Subcutaneous abdominal adipose tissue (tissue), 5 donors: ENCODE measurements at regions not wholly inside any gene's neighbourhood (a gene's known extent, or its start where the extent isn't known, plus 50 kb on each side); places are given as distances from the start of the nearest gene placed in this dataset.
A peak's percentile ranks its signal among the peaks of the same experiment; 100 is the strongest.

Experiments
- H3K27ac ChIP-seq: one replicate; pipeline ENCODE4 v1.7.0; 2013; ENCODE audit warnings: low read depth, mild to moderate bottlenecking, inconsistent platforms, low read length, moderate library complexity
- H3K27me3 ChIP-seq, 5 donors: one replicate each; pipeline ENCODE4 v1.7.0; 2013; ENCODE audit warnings: low read length in 5 of 5, inconsistent platforms in 1 of 5; ENCODE audit not compliant: control insufficient read depth in 5 of 5, insufficient read depth in 4 of 5
- H3K36me3 ChIP-seq, 5 donors: one replicate each; pipeline ENCODE4 v1.7.0; 2013; ENCODE audit warnings: low read length in 5 of 5; ENCODE audit not compliant: control insufficient read depth in 5 of 5, insufficient read depth in 5 of 5
- H3K4me1 ChIP-seq, 5 donors: one replicate each; pipeline ENCODE4 v1.7.0; 2013; ENCODE audit warnings: low read length in 5 of 5, mild to moderate bottlenecking in 3 of 5, moderate library complexity in 1 of 5; ENCODE audit not compliant: control insufficient read depth in 5 of 5, insufficient read depth in 5 of 5
- H3K4me3 ChIP-seq, 5 donors: one replicate each; pipeline ENCODE4 v1.7.0; 2013; ENCODE audit warnings: low read length in 5 of 5, low read depth in 1 of 5
- H3K9ac ChIP-seq, 5 donors: one replicate each; pipeline ENCODE4 v1.7.0; 2013; ENCODE audit warnings: low read length in 5 of 5, mild to moderate bottlenecking in 4 of 5, moderate library complexity in 3 of 5
- H3K9me3 ChIP-seq, 5 donors: one replicate each; pipeline ENCODE4 v1.7.0; 2013; ENCODE audit warnings: low read length in 5 of 5; ENCODE audit not compliant: control insufficient read depth in 5 of 5
- donor health status: healthy.
- donor health status: healthy.
- donor health status: healthy.
- donor health status: healthy.
- donor health status: healthy.

GRCh38 chr10:78894089-78894840, 174.5 kb upstream of the ZMIZ1 start:
- Histone ChIP-seq H3K27ac (no peak overlapping the region), H3K9me3 (no peaks in the 10 kb centered on the region), H3K9ac (no peak overlapping the region), H3K4me1 (peaks cover 0 to under 1% (median under 1%) of the 10 kb centered on the region in 5 donors), H3K27me3 (peaks cover 0 to 8% (median 0%) of the 10 kb centered on the region in 5 donors), H3K36me3 (no peaks in the 10 kb centered on the region), H3K4me3 (no peak overlapping the region)

- H3K4me1 ChIP-seq: peaks cover 0 to 6% (median 6%) of the 10 kb centered on the region in 5 donors
- H3K9ac ChIP-seq: no peak overlapping the region
Measured at GRCh38 chr10:78894841-78895195, 173.9 kb upstream of the ZMIZ1 start.

DNA sequence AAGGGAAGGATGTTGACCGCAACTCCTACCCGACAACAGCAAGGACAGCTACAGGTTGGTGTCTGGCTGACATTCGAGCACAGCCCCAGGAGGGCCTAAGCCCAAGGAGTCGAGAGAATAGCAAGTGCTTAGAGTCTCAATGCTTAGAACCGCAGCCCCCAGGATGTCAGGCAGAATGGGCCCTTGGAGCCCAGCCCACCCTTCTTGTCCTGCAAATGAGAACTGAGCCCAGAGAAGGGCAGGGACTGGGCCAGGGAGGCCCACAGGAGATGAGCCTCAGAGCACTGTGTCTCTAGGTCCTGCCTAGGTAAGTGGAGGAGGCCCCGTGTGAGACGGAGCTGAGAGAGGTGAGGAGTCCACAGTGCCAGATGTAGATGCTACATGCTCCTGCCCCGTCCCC, 173.3 kb upstream of the ZMIZ1 start:
- Histone ChIP-seq H3K9me3 (no peaks in the 10 kb centered on the region), H3K27ac (no peak overlapping the region), H3K4me1 (peaks cover 0 to 13% (median 12%) of the 10 kb centered on the region in 5 donors), H3K9ac (no peak overlapping the region), H3K4me3 (no peak overlapping the region), H3K36me3 (no peaks in the 10 kb centered on the region), H3K27me3 (peaks cover 0 to 8% (median 0%) of the 10 kb centered on the region in 5 donors)

More at GRCh38 chr10:78894841-78895195, 173.9 kb upstream of the ZMIZ1 start:
- Histone ChIP-seq H3K27ac (no peak overlapping the region), H3K36me3 (no peaks in the 10 kb centered on the region), H3K9me3 (no peaks in the 10 kb centered on the region), H3K27me3 (peaks cover 0 to 8% (median 0%) of the 10 kb centered on the region in 5 donors), H3K4me3 (no peak overlapping the region)

GRCh38 chr10:78896159-78896928, 172.4 kb upstream of the ZMIZ1 start:
- Histone ChIP-seq H3K4me1 (peaks cover 0 to 14% (median 13%) of the 10 kb centered on the region in 5 donors), H3K36me3 (no peaks in the 10 kb centered on the region), H3K9ac (no peak overlapping the region), H3K27ac (no peak overlapping the region), H3K9me3 (no peaks in the 10 kb centered on the region), H3K27me3 (peaks cover 0 to 8% (median 0%) of the 10 kb centered on the region in 5 donors), H3K4me3 (no peak overlapping the region)

- Histone ChIP-seq H3K27ac (no peak overlapping the region), H3K4me3 (no peak overlapping the region), H3K9me3 (no peaks in the 10 kb centered on the region), H3K36me3 (no peaks in the 10 kb centered on the region), H3K4me1 (peaks cover 0 to 14% (median 13%) of the 10 kb centered on the region in 5 donors), H3K9ac (no peak overlapping the region), H3K27me3 (peaks cover 0 to 8% (median 0%) of the 10 kb centered on the region in 5 donors)
Measured at GRCh38 chr10:78898341-78899097, 170.2 kb upstream of the ZMIZ1 start.

GRCh38 chr10:78899098-78899754, 169.5 kb upstream of the ZMIZ1 start:
- Histone ChIP-seq H3K36me3 (no peaks in the 10 kb centered on the region), H3K27ac (no peak overlapping the region), H3K4me3 (no peak overlapping the region), H3K9ac (peak overlapping the region in 1 of 5 donors; percentile 10), H3K27me3 (peaks cover 0 to 5% (median 0%) of the 10 kb centered on the region in 5 donors), H3K4me1 (peaks cover 0 to 14% (median 13%) of the 10 kb centered on the region in 5 donors), H3K9me3 (no peaks in the 10 kb centered on the region)

DNA sequence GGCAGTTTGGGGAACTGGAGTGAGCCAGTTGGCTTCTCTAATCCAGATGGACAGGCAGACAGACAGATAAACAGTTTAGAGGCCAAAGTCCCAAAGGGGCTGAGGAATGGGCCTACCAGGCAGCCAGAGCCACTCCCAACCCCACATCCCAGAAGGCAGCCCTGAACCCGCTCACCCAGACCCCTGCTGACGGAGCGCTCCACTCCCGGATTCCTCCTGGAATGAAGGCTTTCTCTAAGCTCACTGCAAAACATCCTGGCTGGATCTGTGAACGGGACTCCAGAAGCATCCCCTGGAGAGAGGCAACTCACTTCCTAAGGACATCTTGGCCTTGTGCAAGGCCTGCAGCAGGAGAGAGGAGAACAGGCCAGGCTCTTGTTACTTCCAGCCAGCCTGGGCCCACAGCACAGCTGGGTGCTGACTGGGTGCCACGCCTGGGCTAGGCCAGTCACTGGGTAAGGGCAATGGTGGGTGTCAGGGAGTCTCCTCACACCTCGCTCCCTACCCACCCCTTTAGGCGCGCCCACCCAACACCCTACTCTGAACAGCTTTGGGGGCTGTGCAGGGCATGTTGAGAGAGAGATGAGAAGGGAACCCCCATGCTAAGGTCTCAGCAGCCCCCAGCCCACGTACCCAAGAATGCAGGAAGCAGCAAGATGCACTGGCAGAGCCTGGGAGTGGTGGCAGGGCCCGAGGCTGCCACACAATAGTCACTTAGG, 168.6 kb upstream of the ZMIZ1 start:
- no peaks in the 10 kb centered on the region for H3K36me3 ChIP-seq
- peak overlapping the region in 1 of 5 donors; percentile 10 for H3K9ac ChIP-seq
- H3K27me3 ChIP-seq: peaks cover 0 to 2% (median 0%) of the 10 kb centered on the region in 5 donors
- no peaks in the 10 kb centered on the region for H3K9me3 ChIP-seq
- no peak overlapping the region for H3K27ac ChIP-seq
- no peak overlapping the region for H3K4me3 ChIP-seq
- H3K4me1 ChIP-seq: peaks cover 0 to 14% (median 13%) of the 10 kb centered on the region in 5 donors

GRCh38 chr10:78900715-78901430, 167.9 kb upstream of the ZMIZ1 start:
- peaks cover 0 to 14% (median 13%) of the 10 kb centered on the region in 5 donors for H3K4me1 ChIP-seq
- no peak overlapping the region for H3K4me3 ChIP-seq
- no peak overlapping the region for H3K27ac ChIP-seq
- H3K36me3 ChIP-seq: no peaks in the 10 kb centered on the region
- H3K27me3 ChIP-seq: peaks cover 0 to 5% (median 0%) of the 10 kb centered on the region in 5 donors
- no peak overlapping the region for H3K9ac ChIP-seq
- no peaks in the 10 kb centered on the region for H3K9me3 ChIP-seq
